Stimulated activated CD8-positive, alpha-beta memory T cell treated with anti-CD3 and anti-CD28 coated beads, Interleukin-12 subunit alpha, Interleukin-12 subunit beta, amount 100 ng/mL, for 24 hours (primary cell): ENCODE measurements at regions not wholly inside any gene's neighbourhood (a gene's known extent, or its start where the extent isn't known, plus 50 kb on each side); places are given as distances from the start of the nearest gene placed in this dataset.
"Not testable (repeated sequence)": the region's sequence is repeated elsewhere in the genome, so short reads cannot be mapped to it uniquely, and the experiment has no call there.

Experiments
- DNase-seq: peaks from one replicate; pipeline ENCODE4 v3.0.0-alpha.2; 2020; ENCODE audit errors: extremely low read depth

DNA sequence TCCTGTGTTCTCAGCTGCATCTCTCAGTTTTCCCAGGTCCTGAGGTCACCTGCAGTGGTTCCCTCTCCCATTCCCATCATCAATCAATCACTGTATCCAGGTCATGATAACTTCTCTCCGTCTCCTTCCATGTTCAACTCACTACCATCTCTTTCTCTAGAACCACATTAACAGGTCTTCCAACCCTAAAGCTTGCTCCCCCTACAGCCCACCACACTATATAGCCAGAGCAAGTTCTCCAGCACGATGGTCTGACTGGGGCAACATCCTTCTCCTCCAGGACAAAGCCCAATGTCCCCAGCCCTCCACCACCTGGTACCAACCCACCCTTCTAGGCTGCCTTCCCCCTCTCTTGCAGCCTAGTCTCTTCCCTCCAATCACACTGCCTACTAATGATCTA, 241.6 kb downstream of the CDK5RAP2 start:
- DNase-seq, result no peak

DNA sequence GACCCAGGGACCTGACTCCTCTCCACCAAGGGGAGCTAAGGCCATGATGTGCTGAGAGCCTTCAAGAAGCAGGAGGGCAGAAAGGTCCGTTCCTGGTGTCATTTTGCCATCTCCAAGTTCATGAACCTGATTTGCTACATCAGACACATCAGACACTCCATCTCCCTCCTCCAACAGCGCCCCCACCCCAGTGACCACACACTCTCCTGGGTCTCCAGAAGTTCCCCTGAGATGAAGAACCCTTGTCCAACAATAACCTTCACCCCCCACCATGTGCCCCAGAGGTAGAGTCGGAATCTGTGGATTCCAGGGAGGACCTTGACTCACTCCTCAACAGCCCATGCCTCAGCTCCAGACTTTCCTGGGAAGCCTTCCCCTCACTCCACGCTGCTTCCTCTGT, 242.8 kb downstream of the CDK5RAP2 start:
- no peak for DNase-seq

DNA sequence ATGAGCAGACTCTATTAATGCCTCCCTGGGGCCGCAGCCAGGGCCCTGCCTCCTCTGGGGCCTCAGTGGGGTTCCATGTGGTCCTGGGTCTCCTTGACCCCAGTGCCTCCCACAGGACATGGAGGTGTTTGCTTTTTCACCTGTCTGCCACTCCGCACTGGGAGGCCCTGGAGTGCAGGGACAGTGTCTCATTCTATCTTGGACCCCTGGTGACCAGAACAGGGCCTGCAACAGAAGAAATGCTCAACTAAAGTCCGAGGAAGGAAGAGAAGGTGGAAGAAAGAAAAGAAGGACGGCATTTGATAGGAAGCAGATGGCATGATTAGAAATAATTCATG, 243.2 kb downstream of the CDK5RAP2 start:
- DNase-seq, result no peak

- no peak for DNase-seq
These were observed 243.8 kb downstream of the CDK5RAP2 start for GRCh38 chr9:120336021-120336752.

- no peak for DNase-seq
These were observed 248.1 kb downstream of the CDK5RAP2 start for GRCh38 chr9:120331913-120332312.

- DNase-seq, result no peak
These were observed 249.9 kb downstream of the CDK5RAP2 start for GRCh38 chr9:120330031-120330430.

- DNase-seq, result no peak
These were observed 252.6 kb downstream of the CDK5RAP2 start for GRCh38 chr9:120327322-120327721.

- DNase-seq, result no peak
These were observed 253.8 kb downstream of the CDK5RAP2 start for GRCh38 chr9:120326049-120326693.

GRCh38 chr9:120324996-120325642, 254.8 kb downstream of the CDK5RAP2 start:
- DNase-seq, result no peak

DNA sequence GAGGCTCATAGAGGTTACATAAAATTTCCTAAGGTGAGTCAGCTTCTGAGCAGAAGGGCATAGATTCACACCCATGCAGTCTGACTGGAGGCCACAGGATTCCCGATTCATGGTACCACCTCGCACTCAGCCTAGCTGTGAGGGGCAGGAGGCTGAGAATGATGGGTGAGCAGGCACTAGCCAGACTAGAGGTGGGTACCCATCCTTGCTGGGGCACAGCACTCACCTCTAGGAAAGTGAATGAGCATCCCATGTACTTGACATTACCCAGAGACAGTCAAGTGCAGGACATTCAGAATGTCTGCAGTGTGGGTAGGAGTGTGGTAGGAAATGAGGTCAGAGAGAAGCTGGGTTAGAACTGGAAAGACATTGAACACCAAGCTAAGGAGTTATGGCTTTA, 255.5 kb downstream of the CDK5RAP2 start:
- no peak for DNase-seq

DNA sequence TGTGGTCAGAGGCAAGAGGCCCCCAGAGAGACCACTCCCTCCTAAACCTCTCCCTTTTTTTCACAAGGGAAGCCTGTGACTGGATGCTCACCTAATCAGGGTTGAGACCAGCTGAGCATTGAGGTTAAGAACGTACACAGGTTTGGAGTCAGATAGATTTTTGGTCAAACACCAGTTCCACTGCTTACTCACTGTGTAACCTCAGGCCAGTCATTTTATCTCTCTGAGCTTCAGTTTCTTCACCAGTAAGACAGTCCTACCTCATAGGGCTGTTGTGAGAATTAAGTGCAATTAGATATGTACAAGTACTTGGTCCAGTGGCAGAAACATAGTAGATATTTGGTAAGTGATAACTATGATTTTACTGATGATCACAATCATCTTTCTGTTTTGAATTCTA, 256.8 kb downstream of the CDK5RAP2 start:
- DNase-seq, result no peak

DNA sequence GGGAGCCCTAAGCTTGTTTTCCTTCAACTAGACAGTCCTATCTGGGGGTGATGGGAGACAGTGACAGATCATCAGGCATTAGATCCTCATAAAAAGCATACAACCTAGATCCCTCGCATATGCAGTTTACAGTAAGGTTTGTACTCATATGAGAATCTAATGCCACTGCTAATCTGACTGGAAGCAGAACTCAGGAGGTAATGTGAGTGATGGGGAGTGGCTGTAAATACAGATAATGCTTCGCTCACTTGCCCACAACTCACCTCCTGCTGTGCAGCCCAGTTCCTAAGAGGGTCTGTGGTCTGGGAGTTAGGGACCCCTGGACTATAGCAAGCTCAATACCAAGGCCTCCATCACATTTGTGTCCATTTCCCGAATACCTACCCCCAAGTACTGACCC, 260.5 kb downstream of the CDK5RAP2 start:
- DNase-seq, result no peak

DNA sequence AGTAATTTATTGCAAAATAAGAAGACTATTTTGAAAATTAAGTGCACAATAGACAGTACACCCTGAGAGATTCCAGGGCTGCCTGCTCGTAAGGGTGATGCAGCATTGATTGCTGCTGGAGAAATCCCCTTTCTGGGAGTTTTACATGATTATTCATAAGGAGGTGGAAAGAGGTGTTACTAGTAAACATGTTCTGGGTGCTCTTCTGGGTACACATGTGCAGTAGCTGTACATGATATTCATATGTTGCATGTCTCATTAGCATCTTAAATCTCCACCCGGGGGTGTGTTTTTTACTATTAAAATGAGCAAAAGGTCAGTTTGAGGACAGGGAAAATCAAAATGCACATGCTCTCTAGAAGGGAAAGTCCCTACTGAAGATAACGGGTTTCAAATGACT, 264.8 kb downstream of the CDK5RAP2 start:
- DNase-seq, result no peak

DNA sequence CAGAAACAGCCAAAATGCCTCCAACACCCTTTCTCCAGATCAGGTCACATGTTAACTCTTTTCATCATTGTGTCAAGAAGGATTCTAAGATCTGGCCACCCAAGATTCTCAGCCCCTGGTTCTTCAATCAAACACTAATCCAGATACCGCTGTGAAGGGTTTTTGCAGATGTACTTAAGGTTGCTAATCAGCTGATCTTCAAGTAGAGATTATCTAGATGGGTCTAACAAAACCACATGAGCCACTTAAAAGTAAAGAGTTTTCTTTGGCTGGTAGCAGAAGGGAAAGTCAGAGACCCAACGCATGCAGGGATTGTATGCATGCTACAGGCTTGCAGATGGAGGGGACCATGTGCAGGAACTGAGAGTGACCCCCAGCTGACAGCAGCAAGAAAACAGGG, 267.9 kb downstream of the CDK5RAP2 start:
- DNase-seq, result no peak

DNA sequence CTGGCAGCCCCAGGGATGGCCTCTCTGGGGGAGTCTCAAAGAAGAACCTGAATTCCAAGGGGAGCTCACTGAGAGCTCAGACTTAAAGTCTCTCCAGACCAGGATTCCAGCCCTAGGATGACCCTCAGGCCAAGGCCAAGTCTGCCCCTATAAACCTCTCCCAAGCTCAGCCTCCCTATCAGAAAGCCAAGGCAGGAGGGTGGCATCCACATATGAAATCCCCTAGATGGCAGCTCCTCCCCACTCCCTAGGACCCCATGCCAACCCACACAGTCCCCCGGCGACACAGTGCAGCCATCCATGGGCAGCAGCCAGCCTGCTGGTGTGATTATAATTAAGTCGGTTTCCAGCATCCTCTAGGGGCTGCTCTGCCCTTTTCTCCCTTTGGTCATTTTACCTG, 269.9 kb downstream of the CDK5RAP2 start:
- no peak for DNase-seq

GRCh38 chr9:120308495-120308894, 271.5 kb downstream of the CDK5RAP2 start:
- DNase-seq, result no peak

- no peak for DNase-seq
These were observed 272.4 kb downstream of the CDK5RAP2 start for GRCh38 chr9:120307599-120307998.

DNA sequence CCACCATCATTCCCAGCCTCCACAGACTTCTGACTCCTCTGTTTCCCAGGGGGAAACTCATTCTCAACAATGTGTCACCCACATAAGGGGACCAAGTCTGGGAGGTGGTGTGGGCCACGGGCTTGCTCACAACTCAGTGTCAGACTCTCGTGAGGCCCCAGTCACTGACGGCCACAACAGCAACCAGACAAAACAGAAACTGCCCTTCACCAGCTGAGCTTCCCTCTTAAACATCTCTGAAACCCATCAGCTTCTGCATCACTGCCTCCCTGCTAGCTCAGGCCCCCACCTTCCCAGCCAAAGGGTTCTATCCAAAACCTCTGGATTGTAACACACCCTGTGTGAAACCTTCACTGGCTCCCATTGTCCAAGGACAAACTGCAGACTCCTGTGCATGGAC, 273.4 kb downstream of the CDK5RAP2 start:
- no peak for DNase-seq

DNA sequence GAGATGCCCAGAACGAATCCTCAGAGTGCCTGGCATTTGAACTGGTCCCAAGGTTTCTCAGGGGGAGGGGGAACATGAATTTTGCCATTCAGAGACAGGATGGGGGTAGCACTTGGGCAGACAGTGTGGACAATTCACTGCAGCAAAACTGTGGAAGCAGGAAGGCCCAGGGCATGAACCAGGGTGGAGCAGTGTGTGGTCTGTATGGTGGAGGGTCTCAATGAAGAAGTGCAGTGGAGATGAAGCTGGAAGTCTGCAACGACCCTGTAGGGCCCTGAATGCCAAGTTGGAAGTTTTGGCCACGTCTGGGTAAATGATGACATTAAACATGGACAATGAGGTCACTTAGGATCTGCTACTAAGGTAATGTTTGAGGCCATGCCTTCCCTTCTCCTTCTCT, 273.9 kb downstream of the CDK5RAP2 start:
- DNase-seq, result no peak

GRCh38 chr9:120304896-120305295, 275.1 kb downstream of the CDK5RAP2 start:
- not testable (repeated sequence) for DNase-seq

DNA sequence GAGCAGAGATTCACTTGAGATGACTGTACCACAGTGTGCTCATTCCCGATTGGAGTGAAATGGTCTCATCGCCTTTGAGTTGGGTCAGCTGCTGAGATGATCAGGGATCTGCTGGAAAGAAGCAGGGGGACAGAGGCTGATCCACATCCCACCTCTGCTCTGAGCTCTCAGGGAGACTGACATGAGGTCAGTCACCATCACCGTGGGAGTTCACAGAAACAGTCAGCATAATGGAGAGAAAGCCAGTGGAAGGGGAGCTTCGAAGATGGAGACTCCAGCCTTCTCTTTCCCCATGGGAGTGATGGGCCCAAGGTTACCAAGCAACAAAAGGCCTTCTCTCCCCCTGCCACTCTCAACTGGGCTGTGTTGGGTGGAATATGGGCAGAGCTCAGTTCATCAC, 276.4 kb downstream of the CDK5RAP2 start:
- DNase-seq, result no peak

DNA sequence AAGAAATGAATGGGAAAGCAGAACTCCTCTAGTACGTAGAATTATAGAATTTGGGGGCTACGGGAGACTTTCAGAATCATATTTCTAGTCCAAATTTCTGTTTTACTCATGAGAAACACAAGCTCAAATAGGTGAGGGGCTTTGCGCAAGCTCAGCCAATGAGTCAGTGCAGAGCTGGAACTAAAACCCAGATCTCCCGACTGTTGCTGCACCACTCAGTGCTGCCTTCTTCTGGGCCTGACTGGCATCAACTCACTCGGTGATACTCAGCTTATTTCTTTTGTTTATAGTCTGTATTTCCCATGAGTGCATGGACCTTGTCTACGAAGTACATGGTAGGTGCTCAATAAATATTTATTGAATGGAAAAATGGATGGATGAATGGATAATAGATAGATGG, 280.2 kb downstream of the CDK5RAP2 start:
- DNase-seq, result no peak

DNA sequence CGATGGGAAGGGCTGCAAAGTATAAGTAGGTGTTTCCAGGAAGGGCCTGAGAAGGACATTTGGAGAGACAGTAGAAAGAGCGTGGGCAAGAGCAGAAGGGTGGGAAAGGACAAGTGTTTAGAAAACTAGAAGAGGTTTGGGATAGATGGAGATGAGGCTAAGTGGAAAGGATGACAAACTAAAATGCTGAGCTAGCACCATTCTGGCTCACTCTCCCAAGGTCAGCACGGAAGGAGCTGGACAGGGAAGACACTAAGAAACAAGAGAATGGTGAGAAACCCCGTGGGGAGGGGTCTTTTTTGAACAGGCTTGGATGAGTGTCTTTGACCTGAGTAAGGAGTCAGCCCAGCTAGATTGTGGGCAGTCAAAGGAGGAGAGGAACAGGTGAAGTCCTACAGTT, 286.0 kb downstream of the CDK5RAP2 start:
- no peak for DNase-seq
